ENCODE measurements at regions not wholly inside any gene's neighbourhood (a gene's known extent, or its start where the extent isn't known, plus 50 kb on each side); places are given as distances from the start of the nearest gene placed in this dataset.

DNA sequence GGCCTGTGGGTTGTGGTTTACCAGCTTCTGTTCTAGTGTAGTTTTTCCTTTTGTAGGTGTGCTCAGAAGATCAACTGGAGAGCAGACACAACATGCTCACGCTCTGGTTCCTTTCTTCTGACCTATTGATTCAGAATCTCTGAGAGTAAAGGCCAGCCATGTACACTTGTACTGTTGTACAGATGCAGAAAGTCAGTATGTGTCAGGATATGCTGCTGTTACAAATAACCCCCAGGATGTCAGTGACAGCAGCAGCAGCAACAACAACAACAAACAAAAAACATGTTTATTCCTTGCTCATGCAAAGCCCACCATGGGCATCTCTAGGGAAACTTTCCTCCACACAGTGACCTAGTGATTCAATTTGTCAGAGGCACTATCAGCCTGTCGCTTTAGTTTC, 154.8 kb upstream of the RBFOX1 start:
- TF ChIP-seq TAF1 (IDR thresholded peaks at IDR 0.05; ENCODE audit: borderline replicate concordance, insufficient read depth, low read length), result no peak
- no peak for TF ChIP-seq FOXP2 (optimal IDR thresholded peaks at IDR 0.05; ENCODE audit: borderline replicate concordance, extremely low read depth, extremely low read length, insufficient read depth)
- TF ChIP-seq POLR2AphosphoS5 (IDR thresholded peaks at IDR 0.05; ENCODE audit: low read depth, low read length), result no peak
- TF ChIP-seq, protein P1, sequence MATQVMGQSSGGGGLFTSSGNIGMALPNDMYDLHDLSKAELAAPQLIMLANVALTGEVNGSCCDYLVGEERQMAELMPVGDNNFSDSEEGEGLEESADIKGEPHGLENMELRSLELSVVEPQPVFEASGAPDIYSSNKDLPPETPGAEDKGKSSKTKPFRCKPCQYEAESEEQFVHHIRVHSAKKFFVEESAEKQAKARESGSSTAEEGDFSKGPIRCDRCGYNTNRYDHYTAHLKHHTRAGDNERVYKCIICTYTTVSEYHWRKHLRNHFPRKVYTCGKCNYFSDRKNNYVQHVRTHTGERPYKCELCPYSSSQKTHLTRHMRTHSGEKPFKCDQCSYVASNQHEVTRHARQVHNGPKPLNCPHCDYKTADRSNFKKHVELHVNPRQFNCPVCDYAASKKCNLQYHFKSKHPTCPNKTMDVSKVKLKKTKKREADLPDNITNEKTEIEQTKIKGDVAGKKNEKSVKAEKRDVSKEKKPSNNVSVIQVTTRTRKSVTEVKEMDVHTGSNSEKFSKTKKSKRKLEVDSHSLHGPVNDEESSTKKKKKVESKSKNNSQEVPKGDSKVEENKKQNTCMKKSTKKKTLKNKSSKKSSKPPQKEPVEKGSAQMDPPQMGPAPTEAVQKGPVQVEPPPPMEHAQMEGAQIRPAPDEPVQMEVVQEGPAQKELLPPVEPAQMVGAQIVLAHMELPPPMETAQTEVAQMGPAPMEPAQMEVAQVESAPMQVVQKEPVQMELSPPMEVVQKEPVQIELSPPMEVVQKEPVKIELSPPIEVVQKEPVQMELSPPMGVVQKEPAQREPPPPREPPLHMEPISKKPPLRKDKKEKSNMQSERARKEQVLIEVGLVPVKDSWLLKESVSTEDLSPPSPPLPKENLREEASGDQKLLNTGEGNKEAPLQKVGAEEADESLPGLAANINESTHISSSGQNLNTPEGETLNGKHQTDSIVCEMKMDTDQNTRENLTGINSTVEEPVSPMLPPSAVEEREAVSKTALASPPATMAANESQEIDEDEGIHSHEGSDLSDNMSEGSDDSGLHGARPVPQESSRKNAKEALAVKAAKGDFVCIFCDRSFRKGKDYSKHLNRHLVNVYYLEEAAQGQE (IDR thresholded peaks at IDR 0.05; ENCODE audit: insufficient read depth in 1 of 2, low read depth in 2 of 2, low read length in 2 of 2), result no peak
- no peak for TF ChIP-seq SIN3A (IDR thresholded peaks at IDR 0.05; ENCODE audit: borderline replicate concordance, insufficient read depth, low read length)

DNA sequence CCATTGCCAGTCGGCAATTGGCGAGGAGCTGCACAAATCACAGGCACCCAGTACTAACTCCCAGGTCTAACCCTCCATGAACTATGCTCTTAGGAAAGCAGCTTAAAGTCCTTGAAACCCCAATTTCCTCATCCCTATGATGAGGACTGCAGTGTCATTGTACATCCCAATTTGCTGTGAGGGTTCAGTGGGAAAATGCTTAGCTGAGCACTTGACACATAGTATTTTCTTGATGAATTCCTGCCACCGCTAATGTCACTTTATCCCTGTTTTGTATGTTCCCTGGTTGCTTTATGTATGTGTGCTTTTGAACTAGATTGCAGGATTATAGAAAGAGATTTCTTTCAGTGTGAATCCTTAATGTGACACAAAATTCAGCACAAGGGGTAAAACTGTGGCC, 161.5 kb upstream of the RBFOX1 start:
- TF ChIP-seq SIN3A (IDR thresholded peaks at IDR 0.05; ENCODE audit: borderline replicate concordance, insufficient read depth, low read length), result no peak

DNA sequence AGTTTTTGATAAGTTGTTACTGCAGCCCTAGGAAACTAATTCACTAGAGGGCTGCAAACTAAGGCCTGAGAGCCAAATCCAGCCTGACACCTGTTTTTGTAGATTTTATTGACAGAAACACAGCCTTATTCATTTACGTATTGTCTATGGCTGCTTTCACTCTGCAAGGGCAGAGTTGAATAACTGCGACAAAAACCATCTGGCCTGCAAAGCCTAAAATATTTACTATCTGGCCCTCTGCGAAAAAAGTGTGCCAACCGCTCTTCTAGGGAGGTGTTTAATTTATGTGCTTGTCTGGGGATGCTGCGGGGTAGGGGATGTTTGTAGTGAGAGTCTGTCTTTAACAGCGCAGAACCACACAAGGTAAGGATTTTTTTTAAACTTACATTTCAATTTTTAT, 165.0 kb upstream of the RBFOX1 start:
- TF ChIP-seq FOXP2 (optimal IDR thresholded peaks at IDR 0.05; ENCODE audit: borderline replicate concordance, extremely low read depth, extremely low read length, insufficient read depth), result no peak
- TF ChIP-seq TAF1 (IDR thresholded peaks at IDR 0.05; ENCODE audit: borderline replicate concordance, insufficient read depth, low read length), result no peak
- TF ChIP-seq, protein P1 (IDR thresholded peaks at IDR 0.05; ENCODE audit: insufficient read depth in 1 of 2, low read depth in 2 of 2, low read length in 2 of 2), result no peak
- no peak for TF ChIP-seq POLR2AphosphoS5 (IDR thresholded peaks at IDR 0.05; ENCODE audit: low read depth, low read length)

DNA sequence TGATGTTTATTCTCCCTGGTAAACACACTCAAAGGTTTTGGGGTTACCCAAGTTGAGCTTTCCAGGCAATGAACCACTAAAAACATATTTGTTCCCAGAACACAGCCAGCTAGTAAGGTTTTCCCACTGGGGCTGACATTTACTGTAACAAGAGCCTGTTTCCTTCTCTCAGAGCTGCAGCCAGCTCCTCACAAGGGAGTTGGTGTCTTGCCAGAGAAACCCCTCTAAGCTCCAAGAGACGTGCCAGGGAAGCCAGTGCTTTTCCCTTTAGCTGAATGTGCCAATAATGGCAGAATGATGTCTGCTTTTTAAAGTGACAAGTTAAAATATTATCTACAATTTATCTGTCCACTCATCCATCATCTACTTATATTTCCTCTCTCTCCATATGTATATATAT, 170.8 kb upstream of the RBFOX1 start:
- no peak for TF ChIP-seq TAF1 (IDR thresholded peaks at IDR 0.05; ENCODE audit: borderline replicate concordance, insufficient read depth, low read length)

DNA sequence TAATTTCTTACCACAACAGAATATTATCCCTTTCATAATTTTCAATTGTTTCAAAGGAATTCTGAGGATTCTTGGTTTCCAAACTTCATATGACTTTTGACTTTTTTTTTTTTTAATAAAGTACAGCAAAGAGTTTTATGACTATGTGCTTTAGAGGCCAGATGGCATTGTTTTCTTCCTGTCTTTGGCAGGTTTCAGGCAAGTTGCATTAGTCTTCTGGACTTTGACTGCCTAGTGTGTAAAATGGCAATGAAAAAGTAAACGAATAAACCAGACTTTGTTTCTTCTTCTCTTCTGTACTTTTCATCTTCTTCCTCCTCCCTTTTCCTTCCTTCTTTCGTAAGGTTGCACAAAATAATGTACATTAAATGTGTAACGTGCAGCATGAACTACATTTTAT, 172.6 kb upstream of the RBFOX1 start:
- no peak for TF ChIP-seq SIN3A (IDR thresholded peaks at IDR 0.05; ENCODE audit: borderline replicate concordance, insufficient read depth, low read length)
- TF ChIP-seq POLR2AphosphoS5 (IDR thresholded peaks at IDR 0.05; ENCODE audit: low read depth, low read length), result no peak
- TF ChIP-seq FOXP2 (optimal IDR thresholded peaks at IDR 0.05; ENCODE audit: borderline replicate concordance, extremely low read depth, extremely low read length, insufficient read depth), result no peak
- TF ChIP-seq, protein P1 (IDR thresholded peaks at IDR 0.05; ENCODE audit: insufficient read depth in 1 of 2, low read depth in 2 of 2, low read length in 2 of 2), result no peak
- no peak for TF ChIP-seq TAF1 (IDR thresholded peaks at IDR 0.05; ENCODE audit: borderline replicate concordance, insufficient read depth, low read length)

DNA sequence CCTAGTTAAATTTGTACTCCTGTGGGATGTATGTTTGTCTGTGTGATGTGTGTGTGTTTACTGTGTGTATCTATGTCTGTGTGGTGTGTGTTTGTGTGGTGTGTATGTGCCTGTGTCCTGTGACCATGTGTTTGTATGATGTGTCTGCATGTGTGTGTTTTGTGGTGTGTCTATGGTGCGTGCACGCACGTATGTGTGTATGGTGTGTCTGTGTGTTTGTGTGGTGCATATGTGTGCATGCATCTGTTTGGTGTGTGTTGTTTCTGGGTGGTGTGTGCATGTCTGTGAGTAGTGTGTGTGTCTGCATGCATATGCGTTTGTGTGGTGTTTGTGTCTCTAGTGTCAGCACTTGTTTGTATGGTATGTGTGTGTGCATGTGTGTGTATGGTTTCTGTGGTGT, 174.2 kb upstream of the RBFOX1 start:
- TF ChIP-seq FOXP2 (optimal IDR thresholded peaks at IDR 0.05; ENCODE audit: borderline replicate concordance, extremely low read depth, extremely low read length, insufficient read depth) (no peak), POLR2AphosphoS5 (IDR thresholded peaks at IDR 0.05; ENCODE audit: low read depth, low read length) (no peak), TAF1 (IDR thresholded peaks at IDR 0.05; ENCODE audit: borderline replicate concordance, insufficient read depth, low read length) (no peak), SIN3A (IDR thresholded peaks at IDR 0.05; ENCODE audit: borderline replicate concordance, insufficient read depth, low read length) (no peak)
- TF ChIP-seq, protein P1 (IDR thresholded peaks at IDR 0.05; ENCODE audit: insufficient read depth in 1 of 2, low read depth in 2 of 2, low read length in 2 of 2), result no peak
